Stimulated activated effector memory CD8-positive, alpha-beta T cell treated with anti-CD3 and anti-CD28 coated beads, Interleukin-12 subunit alpha, Interleukin-12 subunit beta, amount 100 ng/mL, for 72 hours (primary cell): ENCODE measurements at regions not wholly inside any gene's neighbourhood (a gene's known extent, or its start where the extent isn't known, plus 50 kb on each side); places are given as distances from the start of the nearest gene placed in this dataset.
"Not testable (repeated sequence)": the region's sequence is repeated elsewhere in the genome, so short reads cannot be mapped to it uniquely, and the experiment has no call there.

Experiments
- ATAC-seq: fragments of 150-1000 bp; cut with Tn5 transposase; 2 replicates; pipeline ENCODE4 v1.10.0; 2021
- DNase-seq, 2 donors: peaks; one replicate each; pipeline ENCODE4 v3.0.0; 2021 to 2022; ENCODE audit warnings: low spot score in 2 of 2
- H3K27ac Mint-ChIP-seq: one replicate; pipeline ENCODE4 v1.8.0; 2022; ENCODE audit warnings: mild to moderate bottlenecking, mixed read lengths
- H3K36me3 Mint-ChIP-seq: one replicate; pipeline ENCODE4 v1.8.0; 2022; ENCODE audit warnings: mild to moderate bottlenecking, mixed read lengths
- H3K4me1 Mint-ChIP-seq: one replicate; pipeline ENCODE4 v1.8.0; 2022; ENCODE audit warnings: mixed read lengths
- H3K4me3 Mint-ChIP-seq: one replicate; pipeline ENCODE4 v1.8.0; 2022; ENCODE audit warnings: mild to moderate bottlenecking, mixed read lengths
- H3K9me3 Mint-ChIP-seq: one replicate; pipeline ENCODE4 v1.8.0; 2022; ENCODE audit warnings: mixed read lengths

GRCh38 chr6:10190042-10190441 lies 224.8 kb downstream of the TFAP2A start:
- H3K4me3 Mint-ChIP-seq = no peak overlapping the region
- H3K27ac Mint-ChIP-seq = no peak overlapping the region
- no peak for ATAC-seq
- H3K9me3 Mint-ChIP-seq = peaks cover 9% of the 10 kb centered on the region
- H3K4me1 Mint-ChIP-seq = no peaks in the 10 kb centered on the region
- no peaks in the 10 kb centered on the region for H3K36me3 Mint-ChIP-seq
- no peak for DNase-seq

DNA sequence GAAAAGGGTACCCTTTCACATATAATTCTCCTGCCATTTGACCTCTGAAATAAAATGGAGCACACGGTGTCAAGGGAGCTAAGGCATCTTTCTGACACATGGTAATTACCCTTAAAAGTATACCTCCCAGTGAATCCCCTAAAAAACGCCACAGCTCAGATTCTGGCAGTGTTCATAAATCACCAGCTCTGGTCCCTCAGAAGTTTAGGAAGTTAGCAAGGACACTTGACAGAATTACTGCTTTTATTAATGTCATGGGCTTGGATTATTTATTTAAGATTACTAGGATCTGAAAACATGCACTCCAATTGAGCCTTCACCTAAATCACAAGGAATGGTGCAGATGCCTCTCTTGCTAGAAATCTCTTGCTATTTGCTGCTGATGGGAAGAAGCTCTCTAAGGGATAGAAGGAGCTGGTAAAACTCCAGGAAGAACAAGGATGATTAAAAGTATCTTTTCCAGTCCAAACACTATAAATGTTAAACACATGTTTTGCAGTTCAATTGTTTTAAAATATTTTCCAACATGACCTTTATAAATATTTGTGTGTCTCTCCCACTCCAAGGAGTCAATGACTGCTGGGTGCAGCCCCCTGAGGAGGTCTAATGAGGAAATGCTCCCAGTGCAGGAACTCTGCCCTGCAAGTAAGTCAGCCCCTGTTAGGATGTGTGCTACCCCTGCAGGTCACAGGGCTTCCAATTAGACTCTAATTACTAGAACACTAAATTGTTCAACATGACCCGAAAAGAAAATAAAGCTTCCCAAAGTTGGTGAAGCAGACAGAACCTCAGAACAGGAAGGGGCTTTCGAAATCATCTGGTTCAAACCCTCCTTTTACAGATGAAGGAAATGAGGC lies 230.3 kb downstream of the TFAP2A start:
- DNase-seq (no peak), ATAC-seq (no peak)
- no peaks in the 10 kb centered on the region for H3K36me3 Mint-ChIP-seq
- H3K4me3 Mint-ChIP-seq = no peak overlapping the region
- H3K27ac Mint-ChIP-seq = no peak overlapping the region
- H3K9me3 Mint-ChIP-seq = peaks cover 12% of the 10 kb centered on the region
- no peaks in the 10 kb centered on the region for H3K4me1 Mint-ChIP-seq

DNA sequence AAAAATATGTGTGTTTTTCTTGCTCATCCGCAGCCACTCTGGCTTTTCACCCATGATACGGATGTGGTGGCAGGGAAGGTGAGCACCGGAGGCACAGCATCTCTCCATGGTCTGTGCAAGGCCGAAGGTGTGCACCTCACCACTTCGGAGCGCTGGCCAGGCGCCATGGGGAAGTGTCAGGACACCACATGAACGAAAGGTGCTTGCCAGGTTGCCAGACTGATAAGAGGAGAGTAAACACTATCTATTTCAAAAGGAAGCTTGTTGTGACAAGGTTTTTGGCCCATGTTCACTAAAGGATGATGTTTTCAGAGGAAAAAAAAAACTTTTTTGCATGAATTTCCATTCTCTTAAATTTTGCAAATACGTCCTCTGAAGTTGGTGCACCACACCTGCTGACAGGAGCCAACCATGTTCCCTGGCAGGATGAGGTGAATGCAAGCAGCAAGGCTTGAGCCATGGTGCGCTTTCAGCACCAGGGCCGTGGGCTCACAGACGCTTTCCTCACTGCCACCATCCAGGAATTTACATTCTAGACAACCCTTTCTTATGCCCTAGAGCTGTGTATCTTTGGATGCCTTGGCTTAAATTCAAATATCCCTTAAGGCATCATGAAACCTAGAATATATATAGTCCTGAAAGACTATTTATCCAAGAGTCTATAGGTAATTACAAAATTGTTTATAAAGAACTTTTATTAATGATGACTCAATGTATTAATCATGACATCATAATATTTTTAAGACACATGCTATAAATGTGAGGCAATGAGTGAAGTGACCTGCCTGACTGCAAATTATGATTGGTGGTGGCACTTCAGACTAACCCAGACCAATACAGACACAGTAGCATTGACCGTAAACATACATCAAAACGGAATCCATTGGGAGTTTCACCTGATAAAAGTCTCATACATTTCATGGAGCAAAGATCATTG lies 234.5 kb downstream of the TFAP2A start:
- no peaks in the 10 kb centered on the region for H3K36me3 Mint-ChIP-seq
- ATAC-seq (no peak), DNase-seq (no peak)
- H3K9me3 Mint-ChIP-seq = peaks cover 6% of the 10 kb centered on the region
- H3K4me1 Mint-ChIP-seq = no peaks in the 10 kb centered on the region
- no peak overlapping the region for H3K4me3 Mint-ChIP-seq
- no peak overlapping the region for H3K27ac Mint-ChIP-seq

- no peak for DNase-seq
- no peak overlapping the region for H3K4me3 Mint-ChIP-seq
- no peak for ATAC-seq
- H3K36me3 Mint-ChIP-seq = no peaks in the 10 kb centered on the region
- no peaks in the 10 kb centered on the region for H3K4me1 Mint-ChIP-seq
- H3K27ac Mint-ChIP-seq = no peak overlapping the region
- peaks cover 3% of the 10 kb centered on the region for H3K9me3 Mint-ChIP-seq
Measured at GRCh38 chr6:10177704-10178103, 237.2 kb downstream of the TFAP2A start.

GRCh38 chr6:10175362-10175761 lies 239.5 kb downstream of the TFAP2A start:
- ATAC-seq (no peak), DNase-seq (no peak)
- no peaks in the 10 kb centered on the region for H3K36me3 Mint-ChIP-seq
- H3K4me1 Mint-ChIP-seq = no peaks in the 10 kb centered on the region
- no peak overlapping the region for H3K27ac Mint-ChIP-seq
- H3K4me3 Mint-ChIP-seq = no peak overlapping the region
- H3K9me3 Mint-ChIP-seq = peaks cover 9% of the 10 kb centered on the region

DNA sequence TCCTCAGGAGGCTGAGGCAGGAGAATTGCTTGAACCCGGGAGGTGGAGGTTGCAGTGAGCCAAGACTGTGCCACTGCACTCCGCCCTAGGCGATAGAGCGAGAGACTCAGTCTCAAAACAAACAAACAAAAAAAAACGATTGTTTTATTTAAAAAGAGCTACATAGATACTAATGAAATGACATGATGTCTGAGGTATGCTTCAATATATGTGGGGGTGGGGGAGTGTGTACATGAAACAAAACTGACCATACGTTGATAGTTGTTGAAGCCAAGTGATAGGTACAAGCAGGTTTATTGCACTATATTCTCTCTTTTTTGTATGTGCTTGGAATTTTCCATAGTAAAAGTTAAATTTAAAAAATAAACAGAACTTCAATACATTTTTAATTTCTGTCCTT lies 240.1 kb downstream of the TFAP2A start:
- DNase-seq (no peak), ATAC-seq (no peak)
- H3K36me3 Mint-ChIP-seq = no peaks in the 10 kb centered on the region
- H3K4me1 Mint-ChIP-seq = no peaks in the 10 kb centered on the region
- peaks cover 9% of the 10 kb centered on the region for H3K9me3 Mint-ChIP-seq
- no peak overlapping the region for H3K27ac Mint-ChIP-seq
- H3K4me3 Mint-ChIP-seq = no peak overlapping the region

GRCh38 chr6:10174056-10174455 lies 240.8 kb downstream of the TFAP2A start:
- Mint-ChIP-seq H3K4me3 (no peak overlapping the region), H3K9me3 (peaks cover 9% of the 10 kb centered on the region), H3K4me1 (no peaks in the 10 kb centered on the region), H3K36me3 (no peaks in the 10 kb centered on the region), H3K27ac (no peak overlapping the region)
- ATAC-seq = no peak
- no peak for DNase-seq

DNA sequence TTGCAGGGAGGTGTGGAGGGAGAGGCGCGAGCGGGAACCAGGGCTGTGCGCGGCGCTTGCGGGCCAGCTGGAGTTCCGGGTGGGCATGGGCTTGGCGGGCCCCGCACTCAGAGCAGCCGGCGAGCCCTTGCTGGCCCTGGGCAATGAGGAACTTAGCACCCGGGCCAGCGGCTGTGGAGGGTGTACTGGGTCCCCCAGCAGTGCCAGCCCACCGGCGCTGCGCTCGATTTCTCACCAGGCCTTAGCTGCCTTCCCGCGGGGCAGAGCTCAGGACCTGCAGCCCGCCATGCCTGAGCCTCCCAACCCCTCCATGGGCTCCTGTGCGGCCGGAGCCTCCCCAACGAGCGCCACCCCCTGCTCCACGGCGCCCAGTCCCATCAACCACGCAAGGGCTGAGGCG lies 243.2 kb downstream of the TFAP2A start:
- not testable (repeated sequence) for H3K36me3 Mint-ChIP-seq, H3K4me3 Mint-ChIP-seq, H3K27ac Mint-ChIP-seq, ATAC-seq, DNase-seq, H3K4me1 Mint-ChIP-seq
- H3K9me3 Mint-ChIP-seq = peaks cover 12% of the 10 kb centered on the region

- peaks cover 9% of the 10 kb centered on the region for H3K9me3 Mint-ChIP-seq
- DNase-seq (no peak), ATAC-seq (no peak)
- no peaks in the 10 kb centered on the region for H3K4me1 Mint-ChIP-seq
- no peaks in the 10 kb centered on the region for H3K36me3 Mint-ChIP-seq
- H3K4me3 Mint-ChIP-seq = no peak overlapping the region
- H3K27ac Mint-ChIP-seq = no peak overlapping the region
Measured at GRCh38 chr6:10170816-10171215, 244.1 kb downstream of the TFAP2A start.

DNA sequence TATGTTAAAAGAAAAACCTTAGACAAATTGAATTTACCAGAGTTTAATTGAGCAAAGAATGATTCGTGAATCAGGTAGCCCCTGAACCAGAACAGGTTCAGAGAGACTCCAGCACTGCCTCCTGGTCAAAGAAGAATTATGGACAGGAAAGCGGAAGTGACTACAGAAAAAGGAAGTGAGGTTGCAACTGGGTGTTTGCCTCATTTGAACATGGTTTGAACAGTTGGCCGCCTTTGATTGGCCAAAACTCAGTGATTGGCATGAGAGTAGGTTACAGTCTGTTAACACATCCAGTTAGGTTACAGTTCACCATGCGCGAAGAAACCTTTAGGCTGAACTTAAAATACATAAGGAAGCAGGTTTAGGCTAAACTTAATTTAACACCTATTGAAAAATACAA lies 248.8 kb downstream of the TFAP2A start:
- DNase-seq (no peak), ATAC-seq (no peak)
- H3K9me3 Mint-ChIP-seq = peaks cover 8% of the 10 kb centered on the region
- no peak overlapping the region for H3K27ac Mint-ChIP-seq
- H3K4me1 Mint-ChIP-seq = no peaks in the 10 kb centered on the region
- no peaks in the 10 kb centered on the region for H3K36me3 Mint-ChIP-seq
- H3K4me3 Mint-ChIP-seq = no peak overlapping the region

DNA sequence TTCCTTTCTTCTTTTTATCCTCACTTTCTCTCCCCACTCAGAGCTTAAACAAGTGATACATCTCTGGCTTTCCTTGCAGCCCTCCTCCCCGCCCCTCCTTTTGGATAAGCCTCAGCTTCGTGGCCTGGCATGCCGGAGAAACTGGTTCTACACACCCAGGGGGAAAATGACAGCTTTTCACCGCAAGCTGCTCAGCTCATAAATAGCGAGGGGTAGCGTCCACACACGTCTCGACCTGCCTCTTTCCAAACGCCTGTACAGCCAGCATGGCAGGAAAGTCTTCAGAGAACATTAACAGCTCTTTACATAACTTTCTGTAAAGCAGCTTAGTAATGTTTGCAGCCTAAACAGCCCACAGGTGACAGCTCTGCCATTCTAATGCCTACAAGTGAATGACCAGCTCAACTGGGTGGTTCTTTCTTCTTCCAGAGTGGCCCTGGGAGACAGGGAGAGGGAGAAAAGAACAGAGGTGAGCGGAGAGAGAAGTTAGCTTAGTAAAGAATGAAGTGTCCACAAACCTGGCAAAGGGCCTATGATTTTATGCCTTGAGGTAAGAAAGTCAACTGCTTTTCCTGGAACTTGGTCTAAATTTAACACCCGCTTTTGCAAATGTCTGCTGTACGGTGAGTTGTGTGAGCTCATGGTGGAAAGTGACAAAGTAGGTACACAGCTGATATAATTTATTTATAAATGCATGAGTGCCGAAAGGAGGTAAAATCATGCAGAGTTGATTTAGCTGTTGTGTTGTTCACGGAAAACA lies 251.5 kb downstream of the TFAP2A start:
- Mint-ChIP-seq H3K9me3 (peaks cover 16% of the 10 kb centered on the region), H3K27ac (no peak overlapping the region), H3K36me3 (no peaks in the 10 kb centered on the region), H3K4me3 (no peak overlapping the region), H3K4me1 (no peaks in the 10 kb centered on the region)
- DNase-seq = no peak
- ATAC-seq = no peak

- H3K4me3 Mint-ChIP-seq = no peak overlapping the region
- ATAC-seq (no peak), DNase-seq (no peak)
- H3K36me3 Mint-ChIP-seq = no peaks in the 10 kb centered on the region
- no peaks in the 10 kb centered on the region for H3K4me1 Mint-ChIP-seq
- peaks cover 15% of the 10 kb centered on the region for H3K9me3 Mint-ChIP-seq
- no peak overlapping the region for H3K27ac Mint-ChIP-seq
Measured at GRCh38 chr6:10156875-10157274, 258.0 kb downstream of the TFAP2A start.

- no peak overlapping the region for H3K4me3 Mint-ChIP-seq
- H3K4me1 Mint-ChIP-seq = no peaks in the 10 kb centered on the region
- no peak for DNase-seq
- H3K36me3 Mint-ChIP-seq = no peaks in the 10 kb centered on the region
- H3K27ac Mint-ChIP-seq = no peak overlapping the region
- peaks cover 3% of the 10 kb centered on the region for H3K9me3 Mint-ChIP-seq
- ATAC-seq = no peak
Measured at GRCh38 chr6:10154251-10154650, 260.6 kb downstream of the TFAP2A start.

- Mint-ChIP-seq H3K27ac (no peak overlapping the region), H3K36me3 (no peaks in the 10 kb centered on the region), H3K9me3 (peaks cover 3% of the 10 kb centered on the region), H3K4me1 (no peaks in the 10 kb centered on the region), H3K4me3 (no peak overlapping the region)
- ATAC-seq = no peak
- DNase-seq = no peak
Measured at GRCh38 chr6:10151144-10151915, 263.5 kb downstream of the TFAP2A start.

GRCh38 chr6:10149603-10150002 lies 265.3 kb downstream of the TFAP2A start:
- ATAC-seq = no peak
- H3K9me3 Mint-ChIP-seq = peaks cover 3% of the 10 kb centered on the region
- no peak overlapping the region for H3K4me3 Mint-ChIP-seq

More at GRCh38 chr6:10149603-10150002, 265.3 kb downstream of the TFAP2A start:
- Mint-ChIP-seq H3K36me3 (no peaks in the 10 kb centered on the region), H3K4me1 (no peaks in the 10 kb centered on the region), H3K27ac (no peak overlapping the region)
- DNase-seq = no peak
